ENCODE measurements at regions not wholly inside any gene's neighbourhood (a gene's known extent, or its start where the extent isn't known, plus 50 kb on each side); places are given as distances from the start of the nearest gene placed in this dataset.

DNA sequence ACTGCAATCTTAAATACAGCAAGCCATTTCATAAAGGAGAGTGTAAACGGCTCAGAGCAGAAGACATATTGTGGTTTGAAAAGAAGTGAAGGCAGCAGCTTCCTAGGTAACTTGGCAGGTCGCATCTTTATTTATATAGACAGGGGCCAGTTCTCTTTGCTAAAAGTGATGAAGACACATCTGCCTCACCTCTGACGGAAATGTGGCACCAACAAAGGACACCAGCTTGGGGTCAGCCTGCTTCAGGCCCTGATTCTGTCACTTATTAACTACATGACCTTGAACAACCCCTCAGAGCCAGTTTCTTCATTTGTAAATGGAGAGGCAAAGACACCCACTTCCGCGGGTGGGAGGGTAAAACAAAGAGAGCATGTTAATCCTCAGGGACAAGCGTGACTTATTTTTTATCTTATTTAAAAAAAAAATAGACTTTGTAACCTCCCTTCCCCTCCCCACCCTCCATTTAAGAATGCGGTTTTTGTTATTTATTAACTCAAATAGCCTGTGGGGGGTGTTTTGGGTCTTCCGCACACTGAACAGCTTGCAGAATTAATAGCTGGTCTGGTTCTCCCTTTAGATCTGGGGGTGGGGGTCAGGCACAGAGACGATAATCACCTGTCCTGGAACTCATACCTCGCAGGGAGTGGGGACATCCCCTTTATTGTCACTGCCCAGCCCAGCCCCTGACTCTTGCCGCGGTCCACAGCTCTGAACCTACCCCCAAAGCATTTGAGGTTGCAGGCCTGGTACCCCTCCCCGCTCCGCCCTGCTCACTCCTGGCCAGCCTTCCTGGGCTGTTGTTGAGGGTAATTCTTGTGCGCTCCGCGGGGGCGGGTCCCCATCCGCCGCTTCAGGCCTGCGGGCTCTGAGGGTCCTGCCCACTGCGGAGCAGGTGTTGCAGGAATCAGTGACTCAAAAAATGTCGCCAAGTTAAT is 64.2 kb upstream of the TMEM17 start:
- DNase-seq (ENCODE audit: missing footprints) (no peak), ATAC-seq (no peak)
- intact Hi-C loops (cut with DNase I), result no loop called here

DNA sequence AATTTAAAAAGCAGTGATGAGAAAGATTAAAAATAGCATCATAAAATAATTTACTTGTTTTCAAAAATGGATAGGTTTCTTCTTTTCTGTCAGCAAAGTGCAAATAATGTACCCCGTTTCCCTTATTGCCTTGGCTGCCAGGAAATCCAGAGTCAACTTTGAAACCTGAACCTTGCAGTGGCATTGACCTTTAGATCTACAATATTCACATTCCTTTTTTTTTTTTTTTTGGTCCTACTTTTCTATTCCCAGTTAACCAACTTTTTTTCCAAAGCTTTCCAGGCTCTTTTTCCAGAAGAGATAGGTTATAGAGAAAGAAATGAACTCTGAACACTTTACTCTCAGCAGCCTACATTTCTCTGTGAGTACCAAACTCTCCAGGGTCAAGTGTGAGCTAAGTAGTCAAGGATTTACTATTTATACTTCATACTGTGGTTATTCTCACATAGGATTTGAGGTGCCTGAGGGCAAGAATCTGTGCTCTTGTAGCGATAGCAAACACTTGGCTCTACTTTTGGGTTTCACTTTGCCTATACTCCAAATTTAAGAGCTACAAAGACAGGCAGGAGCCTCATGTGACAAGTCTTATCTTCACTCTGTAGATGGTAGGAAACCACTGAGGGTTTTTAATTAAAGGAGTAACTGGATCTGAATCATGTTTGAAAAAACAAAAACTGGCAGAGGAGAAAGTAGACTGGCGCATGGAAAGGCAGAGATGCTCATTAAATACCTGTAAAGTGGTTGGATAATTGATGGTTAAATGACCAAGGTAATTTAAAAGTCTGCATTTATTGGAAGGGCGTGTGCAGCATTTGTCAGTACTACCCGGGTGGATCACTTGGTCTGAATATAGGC is 63.2 kb upstream of the TMEM17 start:
- DNase-seq (ENCODE audit: missing footprints) (no peak), ATAC-seq (no peak)
- intact Hi-C loops (cut with DNase I), result no loop called here

DNA sequence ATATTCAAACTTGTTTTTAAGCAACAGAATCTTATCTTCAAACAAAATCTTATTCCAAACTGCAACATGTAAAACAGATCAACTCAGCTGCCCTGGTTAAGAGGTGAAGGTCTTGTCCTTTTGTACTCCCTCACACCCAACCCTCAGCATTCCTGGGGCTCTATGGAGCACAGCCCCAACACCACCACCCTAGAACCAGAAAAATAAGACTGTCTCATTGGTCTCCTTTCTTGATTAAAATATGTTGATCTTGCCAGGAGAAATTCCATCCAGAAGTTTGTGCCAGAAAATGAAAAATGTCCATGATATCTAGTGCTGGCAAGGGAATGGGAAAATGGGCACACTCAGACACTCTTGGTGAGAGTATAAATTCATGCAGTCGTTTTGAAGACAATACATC is 62.1 kb upstream of the TMEM17 start:
- intact Hi-C loops (cut with DNase I), result no loop called here
- no peak for ATAC-seq
- DNase-seq (ENCODE audit: missing footprints), result no peak

DNA sequence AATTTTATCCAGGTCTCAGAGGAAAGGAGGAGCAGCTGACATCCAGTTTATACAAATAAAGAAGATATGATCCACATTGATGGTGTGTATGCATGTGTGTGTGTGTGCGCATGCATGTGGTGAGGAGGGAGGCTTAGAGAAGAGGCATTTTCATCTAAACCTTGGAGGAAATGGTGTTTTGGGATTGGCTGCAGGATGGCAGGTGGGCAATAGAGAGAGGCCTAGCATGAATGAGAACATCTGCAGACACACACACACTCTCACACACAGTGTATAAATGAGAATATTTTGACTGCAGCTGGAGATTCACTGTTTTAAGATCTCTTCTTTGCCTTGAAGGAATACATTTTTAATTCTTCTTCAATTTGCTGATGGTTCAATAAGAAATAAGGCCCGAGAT is 61.7 kb upstream of the TMEM17 start:
- intact Hi-C loops (cut with DNase I), result no loop called here
- DNase-seq (ENCODE audit: missing footprints) (no peak), ATAC-seq (no peak)

DNA sequence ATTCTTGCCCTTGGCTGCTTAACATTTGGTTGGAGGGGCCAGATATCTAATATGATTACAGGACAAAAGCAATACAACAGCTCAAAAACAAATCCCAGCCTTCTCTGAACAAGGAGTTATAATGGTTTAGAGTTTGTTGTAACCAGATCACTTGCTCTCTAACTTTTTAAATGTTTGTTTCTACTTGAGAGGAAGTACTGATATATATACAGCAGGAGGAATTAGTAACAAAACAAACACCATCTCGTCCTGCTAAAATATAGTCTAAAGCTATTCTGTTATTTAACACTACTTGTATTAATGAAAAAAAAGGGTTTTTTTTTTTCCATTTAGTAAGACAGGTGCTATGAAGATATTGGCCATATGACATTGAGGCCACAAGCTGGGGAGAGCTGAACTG is 60.9 kb upstream of the TMEM17 start:
- intact Hi-C loops (cut with DNase I), result no loop called here
- ATAC-seq (no peak), DNase-seq (ENCODE audit: missing footprints) (no peak)

DNA sequence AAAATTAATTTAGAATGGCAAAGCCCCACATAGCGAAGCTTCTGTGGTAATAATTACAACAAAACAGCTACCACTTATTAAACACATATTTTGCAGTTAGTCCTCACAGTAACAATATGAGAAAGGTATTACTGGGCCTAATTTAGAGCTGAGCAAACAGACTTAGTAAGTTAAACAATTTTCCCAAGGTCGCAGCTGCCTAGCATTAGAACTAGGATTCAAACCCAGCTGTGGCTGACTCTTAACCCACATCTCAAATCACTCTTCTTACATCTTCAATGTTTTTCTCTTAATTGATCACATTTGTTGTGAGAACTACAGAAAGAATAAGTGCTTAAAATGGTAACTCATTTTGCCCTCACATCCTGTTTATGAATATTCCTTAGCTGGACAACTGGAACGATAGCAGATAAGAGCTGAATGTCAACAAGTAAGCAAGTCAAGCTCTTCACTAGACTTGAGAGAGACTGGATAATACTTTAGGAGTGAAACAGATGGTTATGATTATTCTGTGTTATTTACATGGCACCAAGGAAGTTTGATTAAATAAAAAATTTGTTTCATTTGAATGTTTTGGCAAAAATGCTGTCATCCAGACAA is 59.4 kb upstream of the TMEM17 start:
- DNase-seq (ENCODE audit: missing footprints), result no peak
- intact Hi-C loops (cut with DNase I), result no loop called here
- no peak for ATAC-seq

DNA sequence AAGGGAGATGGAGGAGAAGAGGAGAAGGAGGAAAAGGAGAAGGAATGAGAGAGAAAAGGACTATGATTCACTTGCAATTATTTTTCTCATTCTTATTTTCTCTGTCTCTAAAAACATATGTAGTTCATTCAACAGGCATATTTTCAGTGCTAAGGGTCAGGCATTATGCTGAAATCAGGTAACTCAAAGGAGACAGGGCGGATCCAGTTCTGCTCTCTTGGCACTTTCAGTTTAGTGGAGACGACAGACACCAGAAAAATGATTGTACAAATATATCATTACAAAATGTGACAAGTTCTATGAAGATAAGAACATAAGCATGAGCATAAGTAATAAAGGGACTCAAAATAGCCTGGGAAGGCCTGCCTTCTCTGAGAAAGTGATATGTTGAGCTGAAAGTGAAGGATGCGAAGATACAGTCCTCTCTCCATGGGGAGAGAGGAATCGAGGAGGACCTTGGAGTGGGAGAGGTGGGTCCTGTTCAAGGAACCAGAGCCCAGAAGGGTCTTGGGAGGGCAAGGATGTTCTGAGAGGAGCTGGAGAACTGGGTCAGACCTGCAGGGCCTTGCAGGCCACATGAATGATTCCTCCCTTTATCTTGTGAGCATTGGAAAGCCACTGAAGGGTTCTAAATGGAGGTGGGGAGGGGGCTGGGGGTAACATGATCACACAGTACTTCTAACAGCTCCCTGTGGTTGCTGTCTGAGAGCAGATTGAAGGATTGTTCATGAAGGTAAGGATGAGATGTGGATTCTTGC is 58.6 kb upstream of the TMEM17 start:
- DNase-seq (ENCODE audit: missing footprints) (no peak), ATAC-seq (no peak)
- intact Hi-C loops (cut with DNase I), result no loop called here

DNA sequence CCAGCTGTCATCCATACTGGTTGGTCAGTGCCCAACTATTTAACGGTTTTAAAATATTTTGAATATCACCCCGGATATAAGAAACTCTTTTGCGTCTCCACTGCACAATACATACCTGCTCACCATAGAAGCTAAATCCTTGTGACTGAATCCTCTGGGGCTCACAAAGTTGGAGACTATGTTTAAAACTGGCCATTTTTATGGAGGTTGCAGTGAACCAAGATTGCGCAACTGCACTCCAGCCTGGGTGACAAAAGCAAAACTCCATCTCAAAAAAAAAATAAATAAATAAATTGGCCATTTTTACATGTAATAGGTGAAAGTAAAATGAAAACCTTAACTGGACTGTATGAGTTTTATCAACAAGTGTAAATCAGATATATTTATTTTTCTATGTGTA is 55.6 kb upstream of the TMEM17 start:
- ATAC-seq (no peak), DNase-seq (ENCODE audit: missing footprints) (no peak)
- intact Hi-C loops (cut with DNase I), result no loop called here

DNA sequence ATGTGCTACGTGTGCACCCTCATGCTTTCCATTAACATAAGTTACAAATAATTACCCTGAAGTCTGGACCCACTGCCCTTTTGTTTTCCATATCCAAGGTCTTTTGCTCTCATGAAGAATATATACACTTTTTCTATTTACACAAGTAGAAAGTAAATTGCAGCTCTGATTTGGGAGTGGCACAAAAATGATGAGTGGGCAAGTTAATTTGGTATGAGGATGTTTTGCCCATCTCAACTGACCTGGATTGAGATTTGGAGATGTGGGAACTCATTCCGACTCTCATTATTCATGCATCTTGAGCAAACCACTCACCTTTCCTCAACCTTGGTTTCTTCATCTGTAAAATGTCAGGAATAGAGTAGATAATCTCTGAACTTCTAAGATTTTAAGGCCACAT is 53.6 kb upstream of the TMEM17 start:
- intact Hi-C loops (cut with DNase I), result no loop called here
- ATAC-seq (no peak), DNase-seq (ENCODE audit: missing footprints) (no peak)

DNA sequence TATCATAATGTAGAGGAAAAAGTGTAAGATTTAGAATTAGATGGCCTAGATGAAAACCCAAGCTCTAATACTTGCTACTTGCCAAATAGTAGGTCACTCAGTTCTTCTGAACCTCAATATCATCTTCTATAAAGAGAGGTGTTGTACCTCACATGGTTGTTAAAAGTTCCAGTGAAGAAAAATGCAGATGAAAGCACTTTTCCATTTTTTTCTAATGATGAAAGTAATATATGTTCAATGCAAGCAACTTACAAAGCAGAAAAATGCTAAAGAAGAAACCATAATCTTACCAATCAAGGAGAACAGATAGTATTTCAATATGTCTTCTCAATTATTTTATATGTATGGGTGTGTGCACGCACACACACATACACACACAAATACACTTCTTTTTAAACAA is 52.7 kb upstream of the TMEM17 start:
- ATAC-seq, result no peak
- no peak for DNase-seq (ENCODE audit: missing footprints)
- intact Hi-C loops (cut with DNase I), result no loop called here

DNA sequence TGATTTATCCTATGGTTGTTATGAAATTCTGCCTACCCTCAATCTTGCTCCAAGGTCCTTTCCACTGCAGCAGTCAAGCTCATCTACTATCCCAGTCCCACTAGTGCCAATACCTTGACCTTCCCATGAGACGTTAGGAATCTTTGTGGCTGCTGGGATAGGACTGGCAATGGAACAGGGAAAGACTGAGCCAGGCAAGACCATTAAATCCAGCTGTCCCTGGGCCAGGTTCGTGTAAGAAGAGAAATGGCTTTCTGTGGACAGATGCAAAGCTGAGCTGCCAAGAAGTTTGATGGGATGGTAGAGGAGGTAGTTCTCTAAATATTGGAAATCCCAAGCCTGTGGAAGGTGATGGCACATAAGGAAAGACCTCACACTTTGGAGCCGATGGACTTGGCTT is 50.1 kb upstream of the TMEM17 start:
- intact Hi-C loops (cut with DNase I), result no loop called here
- DNase-seq (ENCODE audit: missing footprints) (no peak), ATAC-seq (no peak)
